HEK293T (cell line): ENCODE measurements at regions not wholly inside any gene's neighbourhood (a gene's known extent, or its start where the extent isn't known, plus 50 kb on each side); places are given as distances from the start of the nearest gene placed in this dataset.
A peak's percentile ranks its signal among the peaks of the same experiment; 100 is the strongest.

ENCODE experiments used
- CTCF ChIA-PET: fragments of 350-600 bp; formaldehyde crosslinking; extraction: SDS; loops from one replicate; lab custom pipeline; 2021; ENCODE audit warnings: antibody characterized with exemption, inconsistent platforms; lab: Yijun Ruan, JAX
- POLR2A ChIA-PET: fragments of 350-600 bp; formaldehyde crosslinking; extraction: SDS; loops from one replicate; lab custom pipeline; 2020; ENCODE audit warnings: antibody characterized with exemption, inconsistent platforms; lab: Yijun Ruan, JAX
- DNase-seq: peaks from one replicate; pipeline ENCODE4 v3.0.0; 2012; ENCODE audit warnings: mixed read lengths; ENCODE audit errors: extremely low spot score
- ARNT ChIP-seq: fragments of 450-650 bp; IDR thresholded peaks from 2 replicates; pipeline ENCODE4 v1.6.1; 2017; ENCODE audit warnings: mild to moderate bottlenecking
- BHLHE40 ChIP-seq: fragments of 450-650 bp; IDR thresholded peaks from 2 replicates; pipeline ENCODE4 v1.6.1; 2016; ENCODE audit warnings: mild to moderate bottlenecking, moderate library complexity, borderline replicate concordance
- CTBP1 ChIP-seq: fragments of 450-650 bp; IDR thresholded peaks from 2 replicates; pipeline ENCODE4 v1.6.1; 2016; ENCODE audit warnings: borderline replicate concordance
- ELF4 ChIP-seq: fragments of 450-650 bp; IDR thresholded peaks from 2 replicates; pipeline ENCODE4 v1.6.1; 2017; ENCODE audit warnings: antibody characterized with exemption
- FOXA1 ChIP-seq: fragments of 450-650 bp; IDR thresholded peaks from 2 replicates; pipeline ENCODE4 v1.6.1; 2016; ENCODE audit warnings: mild to moderate bottlenecking
- FOXK2 ChIP-seq: fragments of 450-650 bp; IDR thresholded peaks from 2 replicates; pipeline ENCODE4 v1.6.1; 2016; ENCODE audit warnings: mild to moderate bottlenecking
- FOXM1 ChIP-seq: fragments of 450-650 bp; IDR thresholded peaks from 2 replicates; pipeline ENCODE4 v1.6.1; 2017; ENCODE audit warnings: mild to moderate bottlenecking, borderline replicate concordance
- HDGF ChIP-seq: fragments of 450-650 bp; IDR thresholded peaks from 2 replicates; pipeline ENCODE4 v1.6.1; 2017; ENCODE audit warnings: antibody characterized with exemption, borderline replicate concordance
- L3MBTL2 ChIP-seq: fragments of 450-650 bp; conservative IDR thresholded peaks from 2 replicates; pipeline ENCODE4 v1.6.1; 2016; ENCODE audit warnings: mild to moderate bottlenecking
- LEF1 ChIP-seq: fragments of 450-650 bp; IDR thresholded peaks from 2 replicates; pipeline ENCODE4 v1.6.1; 2017; ENCODE audit warnings: mild to moderate bottlenecking, borderline replicate concordance
- NFRKB ChIP-seq: fragments of 450-650 bp; IDR thresholded peaks from 2 replicates; pipeline ENCODE4 v1.6.1; 2016; ENCODE audit warnings: mild to moderate bottlenecking, moderate library complexity
- SP1 ChIP-seq: fragments of 450-650 bp; IDR thresholded peaks from 2 replicates; pipeline ENCODE4 v1.6.1; 2017
- SUZ12 ChIP-seq: fragments of 450-650 bp; IDR thresholded peaks from 2 replicates; pipeline ENCODE4 v1.6.1; 2016; ENCODE audit warnings: mild to moderate bottlenecking
- TARDBP ChIP-seq: fragments of 450-650 bp; IDR thresholded peaks from 2 replicates; pipeline ENCODE4 v1.6.1; 2016
- ZNF384 ChIP-seq: fragments of 450-650 bp; IDR thresholded peaks from 2 replicates; pipeline ENCODE4 v1.6.1; 2016
- TF ChIP-seq, protein P1 (sequence below): fragments of 450-650 bp; IDR thresholded peaks from 2 replicates; pipeline ENCODE4 v1.6.1; 2016

DNA sequence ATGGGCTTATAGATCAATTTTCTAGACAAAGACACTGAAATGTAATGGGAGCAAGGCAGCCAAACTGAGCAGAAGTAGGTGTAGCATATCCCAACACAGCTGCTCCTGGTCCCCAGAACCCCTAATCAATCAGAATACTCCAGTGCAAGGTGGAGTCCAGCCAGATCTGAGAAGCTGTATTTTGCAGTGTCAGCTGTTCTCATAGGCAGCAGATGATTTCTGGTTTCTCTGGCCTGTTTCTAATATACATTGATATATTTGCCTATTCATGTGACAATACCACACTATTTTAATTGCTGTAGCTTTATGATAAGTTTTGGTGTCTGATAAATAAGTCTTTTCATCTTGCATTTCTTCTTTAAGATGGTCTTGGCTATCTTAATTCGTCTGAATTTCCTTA, 117.4 kb upstream of the STARD3NL start:
- POLR2A ChIA-PET = no interaction called here
- TF ChIP-seq SP1 = no peak
- TF ChIP-seq HDGF = no peak
- TF ChIP-seq CTBP1 = no peak
- no peak for TF ChIP-seq FOXM1
- no peak for TF ChIP-seq FOXK2
- TF ChIP-seq FOXA1 = no peak
- TF ChIP-seq LEF1 = no peak
- TF ChIP-seq, protein P1, sequence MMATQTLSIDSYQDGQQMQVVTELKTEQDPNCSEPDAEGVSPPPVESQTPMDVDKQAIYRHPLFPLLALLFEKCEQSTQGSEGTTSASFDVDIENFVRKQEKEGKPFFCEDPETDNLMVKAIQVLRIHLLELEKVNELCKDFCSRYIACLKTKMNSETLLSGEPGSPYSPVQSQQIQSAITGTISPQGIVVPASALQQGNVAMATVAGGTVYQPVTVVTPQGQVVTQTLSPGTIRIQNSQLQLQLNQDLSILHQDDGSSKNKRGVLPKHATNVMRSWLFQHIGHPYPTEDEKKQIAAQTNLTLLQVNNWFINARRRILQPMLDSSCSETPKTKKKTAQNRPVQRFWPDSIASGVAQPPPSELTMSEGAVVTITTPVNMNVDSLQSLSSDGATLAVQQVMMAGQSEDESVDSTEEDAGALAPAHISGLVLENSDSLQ = no peak
- no peak for TF ChIP-seq BHLHE40
- TF ChIP-seq L3MBTL2 = no peak
- TF ChIP-seq ZNF384 = no peak
- no peak for TF ChIP-seq SUZ12
- no peak for TF ChIP-seq TARDBP
- TF ChIP-seq ARNT = no peak

DNA sequence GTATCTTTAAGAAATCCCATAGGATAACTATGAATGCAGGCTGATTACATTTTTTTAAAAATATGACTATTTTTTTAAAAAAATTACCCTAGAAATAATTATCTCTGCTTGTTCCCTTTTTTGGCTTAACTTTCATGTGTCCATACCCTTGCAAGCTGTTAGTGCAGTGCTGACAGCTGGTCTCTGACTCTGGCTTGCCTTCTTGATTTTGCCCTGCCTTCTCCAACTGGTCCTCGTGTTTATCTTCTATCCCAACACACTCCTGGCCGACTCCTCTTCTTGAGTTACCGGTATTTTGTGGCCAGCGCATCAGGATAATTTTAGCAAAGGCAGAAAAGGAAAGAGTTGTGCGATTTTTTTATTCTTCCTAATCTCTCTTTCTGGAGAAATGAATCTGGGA, 111.7 kb upstream of the STARD3NL start:
- no peak for DNase-seq
- CTCF ChIA-PET = no interaction called here
- TF ChIP-seq HDGF = no peak
- no peak for TF ChIP-seq ZNF384
- TF ChIP-seq L3MBTL2 = no peak
- TF ChIP-seq FOXK2 = no peak
- no peak for TF ChIP-seq SP1
- no peak for TF ChIP-seq SUZ12
- TF ChIP-seq ELF4 = no peak
- no peak for TF ChIP-seq BHLHE40
- POLR2A ChIA-PET = no interaction called here

More for the DNA sequence above, 117.4 kb upstream of the STARD3NL start:
- DNase-seq = no peak
- CTCF ChIA-PET = interaction anchor here (2.5 kb wide), 1 partner anchor 10 kb away, joined by 8 read pairs; no protein-coding TSS in a partner anchor

DNA sequence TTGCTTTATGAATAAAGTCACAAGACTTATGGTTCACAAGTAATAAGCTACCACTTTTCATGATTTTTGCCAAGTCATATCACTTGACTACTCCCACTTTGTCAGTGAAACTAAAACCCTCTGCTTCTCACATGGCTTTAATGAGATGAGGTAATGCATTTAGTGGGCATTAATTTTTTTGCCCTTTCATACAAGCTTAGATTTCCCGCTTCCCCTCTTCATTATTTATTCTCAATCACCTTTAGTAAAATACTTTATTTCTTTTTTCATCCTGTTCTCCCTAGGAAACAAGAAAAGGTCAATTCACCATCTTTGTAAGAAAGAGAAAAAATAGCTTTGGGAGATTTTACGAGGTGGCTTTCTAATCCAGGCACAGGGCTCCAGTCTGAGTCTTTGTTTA, 109.6 kb upstream of the STARD3NL start:
- 0 out of 2 replicates have a peak, but pooled peaks have one; percentile 6 for TF ChIP-seq L3MBTL2
- TF ChIP-seq NFRKB = no peak
- no peak for TF ChIP-seq ARNT
- POLR2A ChIA-PET = interaction anchor here (1.0 kb wide), 1 partner anchor 109 kb away, joined by 4 read pairs; the partner anchor contains the start of gene STARD3NL
- CTCF ChIA-PET = no interaction called here
- DNase-seq = no peak

DNA sequence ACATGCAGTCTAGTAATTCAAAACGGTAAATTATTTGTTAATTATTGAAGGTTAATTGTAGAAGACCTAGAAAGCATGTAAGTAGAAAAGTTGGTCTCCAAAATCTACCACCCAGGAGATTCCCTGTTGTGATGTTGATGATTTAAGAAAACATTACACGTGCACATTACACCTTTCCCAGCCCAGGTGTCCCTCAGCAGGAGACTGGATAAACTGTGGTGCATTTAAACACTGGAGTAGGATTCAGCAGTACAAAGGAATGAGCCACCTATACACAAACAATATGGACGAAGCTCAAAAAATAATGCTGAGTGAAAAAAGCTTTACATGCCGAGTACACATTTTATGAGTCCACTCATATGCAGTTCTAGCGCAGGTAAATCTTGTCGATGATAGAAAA, 109.0 kb upstream of the STARD3NL start:
- DNase-seq = no peak
- CTCF ChIA-PET = interaction anchor here (0.6 kb wide), 1 partner anchor 257 kb away, joined by 3 read pairs; no protein-coding TSS in a partner anchor
- POLR2A ChIA-PET = no interaction called here
- TF ChIP-seq L3MBTL2 = no peak
- TF ChIP-seq HDGF = no peak
- TF ChIP-seq ELF4 = no peak
- no peak for TF ChIP-seq FOXA1
- TF ChIP-seq SUZ12 = no peak
- TF ChIP-seq FOXK2 = no peak
- TF ChIP-seq NFRKB = no peak
- TF ChIP-seq TARDBP = no peak
- no peak for TF ChIP-seq ZNF384

- POLR2A ChIA-PET = no interaction called here
- CTCF ChIA-PET = interaction anchor here (1.0 to 1.5 kb wide), 4 partner anchors 8 to 154 kb away, joined by 3 to 8 read pairs (median 4); no protein-coding TSS in a partner anchor
- TF ChIP-seq HDGF (no peak), ZNF384 (no peak), LEF1 (no peak), BHLHE40 (no peak), ELF4 (no peak), NFRKB (no peak), FOXA1 (no peak), L3MBTL2 (no peak), ARNT (no peak), FOXK2 (no peak), FOXM1 (no peak), TARDBP (no peak), SP1 (no peak), SUZ12 (no peak)
- TF ChIP-seq, protein P1 = no peak
- DNase-seq = peak; percentile 65
These were observed 107.3 kb upstream of the STARD3NL start for GRCh38 chr7:38070718-38071117.

- POLR2A ChIA-PET = no interaction called here
- CTCF ChIA-PET = no interaction called here
- TF ChIP-seq SUZ12 = no peak
- no peak for TF ChIP-seq FOXA1
- TF ChIP-seq ARNT = no peak
- TF ChIP-seq BHLHE40 = no peak
- TF ChIP-seq, protein P1 = no peak
- no peak for TF ChIP-seq FOXK2
- no peak for TF ChIP-seq ZNF384
- no peak for TF ChIP-seq L3MBTL2
- no peak for TF ChIP-seq FOXM1
- no peak for TF ChIP-seq SP1
- no peak for TF ChIP-seq NFRKB
- TF ChIP-seq CTBP1 = no peak
- no peak for TF ChIP-seq HDGF
- TF ChIP-seq LEF1 = no peak
- no peak for DNase-seq
These were observed 91.2 kb upstream of the STARD3NL start for GRCh38 chr7:38086857-38087256.
